HG03432 (cell line): ENCODE measurements at regions not wholly inside any gene's neighbourhood (a gene's known extent, or its start where the extent isn't known, plus 50 kb on each side); places are given as distances from the start of the nearest gene placed in this dataset.

Experiments used
- ATAC-seq: cut with Tn5 transposase; IDR thresholded peaks from one replicate; pipeline ENCODE4 v1.9.1; 2021; ENCODE audit warnings: mild to moderate bottlenecking, moderate library complexity; ENCODE audit not compliant: unreplicated experiment

GRCh38 chr7:68438811-68439210 lies 1159.5 kb upstream of the AUTS2 start:
- no peak for ATAC-seq

- no peak for ATAC-seq
These were observed 1158.4 kb upstream of the AUTS2 start for GRCh38 chr7:68439897-68440296.

- ATAC-seq = no peak
These were observed 1157.4 kb upstream of the AUTS2 start for GRCh38 chr7:68440866-68441265.

- ATAC-seq = no peak
These were observed 1156.6 kb upstream of the AUTS2 start for GRCh38 chr7:68441645-68442044.

GRCh38 chr7:68442931-68443631 lies 1155.2 kb upstream of the AUTS2 start:
- no peak for ATAC-seq

GRCh38 chr7:68444042-68444441 lies 1154.2 kb upstream of the AUTS2 start:
- no peak for ATAC-seq

GRCh38 chr7:68444956-68445355 lies 1153.3 kb upstream of the AUTS2 start:
- no peak for ATAC-seq

GRCh38 chr7:68446183-68446582 lies 1152.1 kb upstream of the AUTS2 start:
- no peak for ATAC-seq

GRCh38 chr7:68449099-68449498 lies 1149.2 kb upstream of the AUTS2 start:
- no peak for ATAC-seq

- no peak for ATAC-seq
These were observed 1148.5 kb upstream of the AUTS2 start for GRCh38 chr7:68449816-68450215.

- no peak for ATAC-seq
These were observed 1143.3 kb upstream of the AUTS2 start for GRCh38 chr7:68454931-68455330.

- ATAC-seq = no peak
These were observed 1141.8 kb upstream of the AUTS2 start for GRCh38 chr7:68456469-68456868.

- no peak for ATAC-seq
These were observed 1140.8 kb upstream of the AUTS2 start for GRCh38 chr7:68457481-68457880.

- ATAC-seq = no peak
These were observed 1140.0 kb upstream of the AUTS2 start for GRCh38 chr7:68458010-68458908.

- ATAC-seq = no peak
These were observed 1136.8 kb upstream of the AUTS2 start for GRCh38 chr7:68461430-68461829.

GRCh38 chr7:68470836-68471435 lies 1127.3 kb upstream of the AUTS2 start:
- ATAC-seq = no peak

GRCh38 chr7:68472688-68473087 lies 1125.6 kb upstream of the AUTS2 start:
- no peak for ATAC-seq

GRCh38 chr7:68474661-68475216 lies 1123.5 kb upstream of the AUTS2 start:
- no peak for ATAC-seq

- ATAC-seq = no peak
These were observed 1121.3 kb upstream of the AUTS2 start for GRCh38 chr7:68476966-68477365.

GRCh38 chr7:68478326-68478725 lies 1119.9 kb upstream of the AUTS2 start:
- ATAC-seq = no peak

- ATAC-seq = no peak
These were observed 1115.5 kb upstream of the AUTS2 start for GRCh38 chr7:68482800-68483199.
